Fibroblast of skin of abdomen (primary cell): ENCODE measurements at regions not wholly inside any gene's neighbourhood (a gene's known extent, or its start where the extent isn't known, plus 50 kb on each side); places are given as distances from the start of the nearest gene placed in this dataset.

Experiments
- DNase-seq: peaks from one replicate; pipeline ENCODE4 v3.0.0-alpha.2; 2013

DNA sequence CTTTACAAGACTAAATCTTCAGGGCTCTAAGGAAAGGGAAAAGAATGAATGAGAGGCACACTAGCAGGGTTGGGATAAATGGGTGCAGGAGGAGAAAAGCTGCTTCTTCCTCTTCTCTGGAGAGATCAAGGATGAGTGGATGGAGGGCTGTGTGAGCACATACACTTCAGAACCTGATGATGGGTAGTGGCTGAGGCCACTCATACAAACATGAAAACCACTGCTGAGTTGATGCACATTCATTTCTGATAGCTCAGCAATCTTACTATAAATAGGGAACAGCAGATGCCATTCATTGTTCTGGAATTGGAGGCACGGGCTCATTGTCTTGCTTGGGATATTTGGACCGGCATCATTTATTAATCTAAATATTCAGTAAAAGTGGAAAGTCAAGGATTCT is 152.4 kb upstream of the KCTD1 start:
- no peak for DNase-seq

DNA sequence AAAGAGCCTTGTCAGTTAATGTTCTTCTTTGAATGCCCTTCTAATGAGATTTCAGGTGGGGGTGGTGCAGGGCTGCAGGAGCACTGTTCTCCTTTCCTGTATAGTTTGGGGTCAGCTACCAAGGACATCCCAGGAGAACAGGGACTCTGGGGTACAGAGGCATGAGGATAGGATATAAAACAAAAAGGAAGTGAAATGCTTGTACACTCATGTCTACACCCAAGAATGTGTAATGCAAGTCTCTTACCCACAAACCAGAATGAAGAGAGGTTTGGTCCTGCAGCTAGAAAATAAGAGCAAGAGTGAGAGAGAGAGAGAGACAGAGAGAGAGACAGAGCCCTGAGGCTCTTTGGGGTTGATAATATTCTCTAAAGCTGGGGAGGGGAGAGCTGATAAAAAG is 151.8 kb upstream of the KCTD1 start:
- DNase-seq = no peak

DNA sequence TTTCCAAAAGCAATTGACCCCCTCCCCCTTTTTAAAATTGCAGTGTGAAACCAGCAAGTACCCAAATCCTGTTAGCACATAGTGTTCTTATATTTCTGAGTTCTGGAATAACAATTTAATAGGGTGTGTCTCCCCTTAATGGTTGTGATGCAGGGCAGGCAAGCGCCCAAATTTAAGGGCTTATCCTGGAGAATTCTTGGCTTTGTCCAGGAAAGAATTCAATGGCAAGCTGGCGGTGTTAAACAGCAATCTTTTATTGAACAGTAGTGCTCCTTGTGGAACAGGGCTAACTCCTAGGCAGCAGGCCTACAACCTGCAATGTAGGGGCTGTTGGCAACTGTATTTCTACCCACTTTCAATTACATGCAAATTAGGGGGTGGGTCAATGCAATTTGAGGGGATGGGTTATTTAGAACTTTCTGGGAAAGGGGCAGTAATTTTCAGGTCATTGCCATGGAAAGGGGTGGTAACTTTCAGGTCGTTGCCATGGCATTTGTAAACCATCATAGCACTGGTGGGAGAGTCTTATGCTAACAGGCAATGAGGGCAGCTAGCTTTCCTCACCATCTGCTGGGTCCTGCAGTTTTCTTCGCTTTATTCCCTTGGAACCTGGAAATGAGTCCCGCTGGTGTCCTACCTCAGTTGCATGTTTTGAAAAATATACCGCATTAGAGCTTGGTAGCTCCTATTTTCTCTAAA is 149.0 kb upstream of the KCTD1 start:
- no peak for DNase-seq

DNA sequence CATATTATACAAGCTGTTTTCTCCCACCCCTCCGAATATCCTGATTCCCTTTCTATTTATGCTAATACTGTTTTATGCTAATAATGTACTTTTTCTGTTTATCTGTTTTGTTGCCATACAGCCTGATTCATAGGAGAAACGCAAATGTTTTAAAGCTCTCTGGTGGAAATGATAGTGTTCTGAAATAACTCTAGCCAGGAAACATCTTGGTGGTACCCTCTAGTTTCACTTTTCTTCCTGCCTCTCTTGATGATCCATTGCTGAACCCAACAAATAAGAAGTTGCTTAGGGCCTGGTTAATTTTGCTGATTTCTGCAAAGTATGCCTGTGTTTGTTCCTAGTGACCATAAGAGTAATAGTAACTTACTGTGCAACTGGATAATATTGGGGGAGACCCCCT is 148.4 kb upstream of the KCTD1 start:
- DNase-seq = no peak

DNA sequence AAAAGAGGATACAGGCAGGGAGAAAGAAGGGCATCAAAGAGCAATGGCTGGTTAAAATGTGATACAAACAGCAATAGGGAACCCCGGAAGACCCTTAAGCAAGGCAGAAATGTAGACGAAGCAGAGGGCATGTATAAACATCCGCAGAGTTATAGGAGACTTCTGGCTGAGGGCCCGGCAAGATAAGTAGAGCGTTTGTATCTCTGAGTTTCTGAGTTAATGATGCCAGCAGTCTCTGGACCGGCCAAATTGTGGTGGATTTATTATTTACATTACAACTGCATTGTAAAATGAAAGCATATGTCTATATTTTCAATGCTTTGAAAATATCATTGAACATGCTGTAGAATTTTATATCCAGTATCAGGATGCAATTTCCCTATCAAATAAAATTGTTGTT is 148.0 kb upstream of the KCTD1 start:
- no peak for DNase-seq

DNA sequence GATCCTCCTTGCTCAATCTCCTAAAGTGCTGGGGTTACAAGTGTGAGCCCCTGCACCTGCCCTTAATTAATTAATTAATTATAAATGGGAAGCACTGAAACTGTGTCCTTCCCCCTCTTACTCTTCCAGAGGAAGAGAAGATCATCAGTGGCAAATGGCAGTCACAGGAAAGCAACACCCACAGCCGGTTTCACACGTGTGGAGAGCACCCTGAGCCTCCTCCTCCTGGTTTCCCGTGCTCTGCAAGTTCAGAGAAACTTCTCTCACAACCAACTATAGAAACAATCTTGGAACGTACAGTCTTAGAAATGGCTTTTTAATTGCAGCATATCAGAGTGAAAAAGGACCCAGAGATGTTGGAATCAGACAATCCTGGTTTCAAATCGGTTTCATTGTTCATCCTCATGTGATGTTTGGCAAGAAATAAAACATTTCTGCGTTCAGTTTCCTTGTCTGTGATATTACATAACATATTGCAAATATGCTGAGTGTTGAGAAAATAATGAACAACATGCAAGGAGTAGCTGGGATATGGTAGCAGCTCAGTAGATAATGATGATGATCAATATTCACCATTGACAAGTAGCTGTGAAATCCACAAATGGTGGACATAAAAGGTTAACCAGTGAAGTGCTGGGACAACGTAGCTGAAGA is 141.0 kb upstream of the KCTD1 start:
- no peak for DNase-seq

DNA sequence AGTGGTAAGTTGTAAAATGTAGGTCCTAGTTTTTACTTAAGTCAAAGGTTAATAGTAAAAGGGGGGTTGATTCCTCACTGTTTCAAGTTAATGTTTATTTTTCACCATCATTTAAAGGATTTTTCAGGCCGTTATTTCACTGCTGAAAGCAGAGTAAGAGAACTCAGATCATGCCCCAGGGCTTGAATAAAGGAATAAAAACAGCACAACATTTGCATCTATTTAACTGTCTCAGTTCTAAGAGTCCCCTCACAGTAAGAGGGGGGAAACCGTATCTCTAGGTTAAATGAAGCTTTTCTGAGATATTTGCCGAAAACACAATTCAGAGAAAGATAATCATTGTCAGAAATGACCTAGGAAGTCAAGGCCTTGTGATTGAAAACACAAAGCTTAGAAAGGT is 138.2 kb upstream of the KCTD1 start:
- no peak for DNase-seq

DNA sequence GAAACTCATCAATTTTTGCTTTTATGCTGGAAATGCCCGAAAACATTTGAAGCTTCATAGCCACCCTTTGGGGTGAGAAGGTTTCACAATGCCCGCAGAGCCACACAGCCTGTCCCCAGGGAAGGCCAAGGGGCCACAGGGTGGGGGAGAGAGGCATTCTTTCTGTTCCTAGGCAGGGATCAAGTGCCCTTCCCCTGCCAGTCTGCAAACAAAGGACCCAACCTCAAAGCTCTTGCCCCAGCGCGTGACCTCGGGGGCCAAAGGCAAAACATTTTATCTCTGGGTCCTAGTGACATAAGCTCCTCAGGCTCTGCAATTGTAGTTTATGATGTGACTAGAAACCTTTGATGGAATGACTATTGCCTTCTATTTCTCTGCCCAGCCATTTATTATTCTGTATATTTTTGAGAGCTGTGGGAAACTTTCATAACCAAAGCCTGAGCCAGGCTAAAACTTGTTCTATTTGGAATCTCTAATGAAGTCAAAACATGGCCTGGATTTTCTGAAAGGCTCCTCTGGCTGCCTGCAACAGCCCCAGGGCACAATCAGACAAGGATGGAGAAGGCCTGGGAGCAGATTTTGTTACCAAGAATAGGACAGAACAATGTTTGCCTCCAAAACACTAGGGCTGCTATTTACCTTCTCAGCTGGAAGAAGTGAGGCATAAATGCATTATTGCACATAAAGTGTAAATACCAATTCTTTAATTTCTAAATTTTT is 137.2 kb upstream of the KCTD1 start:
- DNase-seq = no peak

DNA sequence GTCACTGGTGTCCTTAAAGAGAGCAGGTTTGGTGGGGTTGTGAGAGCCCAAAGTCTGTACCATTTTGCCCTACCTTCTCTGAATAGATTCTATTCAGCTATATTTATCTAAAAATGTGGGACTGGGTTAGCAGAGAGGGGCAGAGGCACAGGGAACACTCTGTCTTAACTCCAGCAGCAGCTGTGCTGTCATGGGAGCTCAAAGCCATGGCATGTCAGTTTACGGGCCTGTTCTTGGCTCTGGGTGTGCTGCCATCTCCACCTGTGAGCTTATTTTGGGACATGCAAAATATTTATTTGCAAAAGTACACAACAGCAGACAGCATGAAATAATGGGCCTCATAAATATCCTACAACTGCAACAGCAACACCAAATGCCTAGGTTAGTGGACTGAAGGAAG is 129.6 kb upstream of the KCTD1 start:
- no peak for DNase-seq

DNA sequence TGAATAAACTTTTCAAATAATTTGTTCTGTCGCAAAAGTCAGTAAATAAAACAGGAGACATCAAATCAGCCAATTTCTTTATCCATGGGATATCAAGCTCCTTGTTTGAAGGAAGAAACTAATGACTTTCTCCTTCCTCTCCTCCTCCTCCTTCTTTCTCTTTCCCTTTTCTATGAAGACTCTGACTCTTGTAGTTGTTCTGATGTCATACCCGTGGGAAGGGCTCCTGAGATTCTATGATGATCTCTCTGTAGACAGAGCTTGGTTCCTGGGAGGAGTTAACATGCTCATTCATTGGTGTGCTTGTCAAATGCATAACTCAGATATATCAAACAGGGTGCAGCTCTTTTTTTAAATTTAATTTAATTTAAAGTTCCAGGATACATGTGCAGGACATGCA is 118.7 kb upstream of the KCTD1 start:
- DNase-seq = no peak

DNA sequence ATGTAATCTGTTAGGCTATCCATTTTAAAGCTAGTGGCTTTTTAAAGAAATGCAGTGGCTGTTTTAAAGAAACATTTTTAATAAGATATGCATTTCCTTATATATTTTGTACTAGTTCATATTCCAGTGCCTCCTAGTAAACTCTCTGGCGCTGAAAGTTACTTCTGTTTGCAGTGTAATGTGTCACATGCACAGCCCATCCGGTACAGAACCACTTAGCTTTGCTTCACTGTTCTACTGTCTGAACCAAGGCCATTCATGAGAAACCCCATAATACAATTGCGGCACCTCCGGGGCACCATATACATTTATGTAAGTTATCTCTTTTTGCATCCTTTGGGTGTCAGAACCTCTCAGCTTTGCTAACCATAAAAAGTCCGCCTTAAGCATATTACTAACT is 114.6 kb upstream of the KCTD1 start:
- no peak for DNase-seq

DNA sequence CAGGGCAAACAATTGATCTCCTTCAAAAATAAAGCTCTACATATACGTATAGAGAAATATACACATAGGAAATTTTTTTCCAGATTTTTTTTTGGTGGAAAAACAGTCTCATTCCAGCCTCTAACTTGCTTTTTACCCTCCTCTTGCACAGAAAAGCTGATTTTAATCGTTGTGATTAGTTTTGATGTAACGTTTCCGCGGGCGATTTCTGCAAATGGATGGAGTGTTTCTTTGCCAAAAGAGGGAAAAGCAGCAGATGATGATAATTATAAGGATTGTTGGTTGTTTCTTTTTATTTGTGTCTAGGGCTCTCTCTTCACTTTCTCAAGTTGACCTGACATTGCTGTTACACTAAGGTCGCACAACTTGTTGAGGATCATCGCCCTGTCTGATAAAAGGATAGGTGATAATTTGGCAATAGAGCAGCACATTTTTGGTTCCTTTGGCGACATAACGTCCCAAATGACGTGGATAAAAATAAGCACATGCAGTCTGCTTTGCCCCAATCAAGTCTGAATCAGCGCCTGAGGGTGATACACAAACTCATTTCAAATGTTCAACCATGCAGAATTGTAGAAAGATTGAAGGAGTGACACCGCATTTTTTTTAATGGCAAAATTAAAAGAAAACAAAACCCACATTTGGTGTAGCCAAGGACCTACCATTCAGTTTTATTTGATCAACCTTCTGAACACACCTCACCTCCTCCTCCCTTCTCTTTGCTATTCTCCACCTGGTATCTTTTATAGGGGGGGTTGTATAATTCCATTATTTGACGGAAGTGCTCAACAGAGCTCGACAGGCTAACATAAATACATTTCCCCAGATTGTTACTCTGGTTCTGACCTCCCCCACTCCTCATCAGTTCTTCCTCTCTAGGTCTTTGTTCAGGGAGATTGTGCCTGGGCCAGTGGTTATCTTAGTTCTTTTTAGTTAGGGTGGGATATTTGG is 109.6 kb upstream of the KCTD1 start:
- no peak for DNase-seq

DNA sequence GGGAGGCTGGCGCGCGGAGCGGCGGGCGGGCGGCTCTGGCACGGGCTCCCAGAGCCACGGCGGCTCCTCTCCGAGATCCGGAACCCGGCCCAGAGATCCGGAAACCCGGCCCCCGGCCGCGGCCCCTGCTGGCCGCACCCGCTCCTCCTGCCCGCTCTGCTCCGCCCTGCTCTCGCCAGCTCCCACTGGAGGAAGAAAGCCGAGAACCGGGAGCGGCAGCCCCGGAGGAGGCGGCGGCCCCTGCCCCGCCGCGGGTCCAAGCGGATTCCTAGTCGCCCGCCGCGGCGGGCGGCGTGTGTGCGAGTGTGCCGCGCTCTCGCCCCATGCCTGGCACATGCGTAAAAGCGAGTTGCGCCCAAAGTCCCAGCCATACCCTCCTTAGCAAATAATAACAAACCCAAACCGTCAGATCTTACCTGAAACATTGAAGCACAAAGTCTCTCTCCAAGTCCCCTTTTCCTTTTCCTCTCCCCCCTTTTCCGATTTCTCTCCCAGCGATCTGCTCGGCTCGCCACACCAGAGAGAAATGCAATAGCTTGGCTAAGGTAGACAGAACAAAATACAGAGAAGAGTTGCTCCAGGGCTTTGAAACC is 108.7 kb upstream of the KCTD1 start:
- DNase-seq = peak; percentile 63

DNA sequence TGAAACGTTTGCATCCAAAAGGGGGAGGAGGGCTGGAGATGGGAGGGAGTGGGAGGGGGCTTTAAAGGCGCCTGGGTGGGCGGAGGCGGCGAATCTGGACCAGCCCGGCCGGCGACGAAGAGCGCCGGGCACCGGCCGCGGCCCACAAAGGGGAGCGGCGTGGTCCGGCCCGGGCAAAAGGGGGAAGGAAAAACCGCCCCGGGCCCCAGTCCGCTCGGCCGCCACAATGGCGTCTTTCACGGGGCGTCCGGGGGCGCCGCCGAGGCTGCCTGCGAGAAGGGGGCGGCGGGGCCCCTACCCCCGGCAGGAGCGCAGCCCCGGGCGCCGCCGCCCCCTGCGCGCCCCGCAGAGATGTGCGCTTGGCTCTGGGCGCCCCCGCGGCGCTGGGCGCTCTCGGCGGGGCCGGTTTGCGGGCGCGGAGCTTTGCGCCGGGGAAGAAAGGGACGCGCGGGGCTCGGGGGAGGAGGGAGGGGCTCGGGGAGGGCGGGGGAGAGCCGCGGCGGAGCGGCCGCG is 108.1 kb upstream of the KCTD1 start:
- DNase-seq = no peak

DNA sequence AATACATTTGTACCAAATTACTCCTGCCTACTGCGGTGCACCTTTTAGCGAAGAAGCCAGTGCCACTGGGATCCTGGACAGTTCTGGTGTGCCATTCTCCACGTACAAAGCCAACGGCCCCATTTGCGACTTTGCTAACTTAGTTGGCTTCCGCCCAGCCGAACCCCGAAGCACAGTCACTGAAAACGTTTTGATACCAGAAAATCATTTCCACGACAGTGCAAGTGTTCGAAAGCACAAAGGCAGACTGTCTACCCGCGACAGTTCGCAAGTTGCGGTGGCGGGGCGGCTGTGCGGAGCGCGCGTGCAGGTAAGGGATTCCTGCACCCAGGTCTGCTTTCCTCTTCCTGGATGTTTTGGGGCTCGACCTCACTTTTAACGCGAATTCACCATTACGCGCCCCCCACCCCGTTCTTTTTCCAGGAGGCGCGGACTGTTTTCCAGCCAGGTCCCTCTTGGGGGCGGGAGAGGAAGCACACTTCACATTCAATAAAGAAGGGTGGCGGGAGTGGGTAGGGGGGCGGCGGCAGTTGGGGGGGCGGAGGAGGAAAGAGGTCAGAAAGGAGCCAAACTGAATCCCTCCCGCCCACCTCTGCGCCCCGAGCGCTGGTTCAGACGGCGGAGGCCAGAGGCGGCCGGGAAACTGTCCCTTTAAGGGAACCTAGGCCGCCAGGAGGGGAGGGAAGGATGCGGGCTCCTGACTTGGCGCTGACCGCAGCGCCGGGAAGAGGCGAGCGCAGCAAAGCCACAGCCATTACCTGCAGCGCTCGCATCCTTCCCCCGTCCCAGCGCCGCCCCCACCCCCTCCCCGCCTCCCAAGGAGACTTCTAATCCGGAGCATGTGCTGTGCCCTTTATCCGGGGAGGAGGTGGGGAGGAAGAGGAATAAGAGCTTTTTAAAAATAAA is 107.4 kb upstream of the KCTD1 start:
- peak; percentile 44 for DNase-seq

DNA sequence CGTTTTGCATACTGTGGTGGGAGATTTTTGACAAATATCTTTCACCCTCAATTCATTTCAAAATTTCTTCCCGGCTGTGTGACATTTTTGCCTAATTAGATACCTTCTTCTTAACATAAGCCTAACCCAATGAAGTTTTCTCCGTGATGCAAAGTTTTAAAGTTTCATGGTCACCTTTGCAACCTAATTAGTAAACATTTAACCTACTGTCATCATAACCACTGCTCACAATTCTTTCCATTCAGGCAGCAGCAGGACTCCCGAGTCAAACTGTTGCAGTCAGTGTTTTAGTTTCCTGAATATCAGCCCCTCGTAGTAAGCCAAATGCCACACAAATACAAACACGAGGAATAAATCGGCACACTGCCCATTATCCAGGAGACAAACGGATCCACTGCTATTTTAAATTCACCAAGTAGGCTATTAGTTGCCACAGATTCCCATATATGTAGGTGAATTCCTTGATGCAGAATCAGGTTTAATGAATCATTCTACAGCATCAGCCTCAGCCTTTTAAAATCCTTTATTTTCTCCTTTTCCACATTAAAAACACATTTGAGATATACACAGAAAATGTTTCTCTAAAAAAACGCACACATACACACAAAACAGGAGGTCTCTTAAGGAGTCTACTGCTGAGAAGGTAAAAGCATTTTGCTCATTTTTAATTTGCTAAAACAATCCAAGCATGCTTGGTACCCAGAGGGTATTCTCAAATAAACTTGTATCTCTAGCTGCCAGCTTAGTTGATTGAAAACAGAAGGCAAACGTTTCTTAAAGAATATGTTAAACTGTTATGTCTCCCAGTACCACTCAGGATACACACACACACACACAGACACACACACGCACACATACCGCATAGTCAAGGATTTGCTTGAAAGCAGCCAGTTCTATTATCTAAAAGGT is 106.5 kb upstream of the KCTD1 start:
- no peak for DNase-seq

DNA sequence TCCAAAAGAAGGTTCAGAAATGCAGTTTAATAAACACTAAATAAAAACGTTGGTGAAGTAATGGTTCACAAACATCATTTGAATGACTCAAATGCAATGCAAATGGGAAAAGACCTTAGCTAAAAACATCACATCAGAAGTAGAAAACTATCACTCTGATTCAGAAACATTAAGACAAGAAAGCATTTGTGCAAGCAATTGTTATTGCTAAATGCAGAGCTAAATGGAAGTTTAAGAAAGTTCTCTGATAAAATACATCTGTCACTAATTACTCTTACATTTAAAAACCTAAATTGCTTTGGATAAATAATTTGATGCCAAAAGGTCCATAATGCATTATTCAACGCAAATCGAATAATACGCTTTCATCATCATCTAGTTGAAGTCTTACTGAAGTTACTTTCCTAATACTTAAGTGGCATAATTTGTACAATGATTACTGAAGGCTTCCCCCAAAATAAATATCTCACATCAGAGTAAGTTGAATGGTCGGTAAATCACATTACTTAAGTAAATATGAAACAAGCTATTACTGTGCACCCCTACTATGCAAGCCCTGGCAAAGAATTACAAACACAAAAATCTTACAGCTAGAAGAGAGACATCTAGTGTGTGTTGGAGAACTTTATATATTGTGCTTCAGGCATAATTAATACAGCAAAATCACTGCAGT is 105.7 kb upstream of the KCTD1 start:
- no peak for DNase-seq

DNA sequence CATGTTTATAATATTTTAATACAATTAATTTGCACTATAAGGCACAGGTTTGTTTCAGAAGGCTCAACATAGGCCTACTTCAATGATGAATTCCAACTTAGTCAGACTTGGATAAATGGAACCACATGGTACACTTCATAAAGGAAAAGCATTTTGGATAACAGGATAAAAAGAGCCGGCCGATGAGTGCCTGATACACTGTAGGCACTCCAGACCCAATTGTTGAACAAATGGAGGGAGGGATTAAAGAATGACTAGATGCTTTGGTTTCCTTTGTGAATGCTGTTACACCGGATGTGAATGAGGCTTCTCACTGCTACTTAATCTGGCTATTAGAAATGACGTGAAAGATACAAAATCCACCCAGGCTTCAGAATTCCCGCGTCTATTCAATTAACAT is 104.1 kb upstream of the KCTD1 start:
- no peak for DNase-seq
